H9 (cell line): ENCODE measurements at regions not wholly inside any gene's neighbourhood (a gene's known extent, or its start where the extent isn't known, plus 50 kb on each side); places are given as distances from the start of the nearest gene placed in this dataset.

Experiments
- DNase-seq: peaks from one replicate; pipeline ENCODE4 v3.0.0-alpha.2; 2017
- H2AFZ ChIP-seq: one replicate; pipeline ENCODE4 v1.6.1; 2013; ENCODE audit warnings: mild to moderate bottlenecking, low read length, control low read depth, moderate library complexity
- H2AK5ac ChIP-seq: 2 replicates; pipeline ENCODE4 v1.6.1; 2013; ENCODE audit warnings: low read length, control low read depth, mixed read lengths; ENCODE audit not compliant: insufficient read length
- H2BK120ac ChIP-seq: one replicate; pipeline ENCODE4 v1.6.1; 2013; ENCODE audit warnings: low read depth, mild to moderate bottlenecking, low read length, control low read depth, inconsistent platforms; ENCODE audit not compliant: poor library complexity, severe bottlenecking
- H2BK12ac ChIP-seq: 2 replicates; pipeline ENCODE4 v1.6.1; 2013; ENCODE audit warnings: low read length, control low read depth, mixed read lengths, low read depth; ENCODE audit not compliant: insufficient read length
- H2BK15ac ChIP-seq: 2 replicates; pipeline ENCODE4 v1.6.1; 2013; ENCODE audit warnings: low read depth, low read length, control low read depth
- H2BK20ac ChIP-seq: one replicate; pipeline ENCODE4 v1.6.1; 2013; ENCODE audit warnings: low read depth, mild to moderate bottlenecking, low read length, control low read depth, inconsistent platforms; ENCODE audit not compliant: poor library complexity, severe bottlenecking
- H2BK5ac ChIP-seq: 2 replicates; pipeline ENCODE4 v1.6.1; 2013; ENCODE audit warnings: low read length, control low read depth, mixed read lengths; ENCODE audit not compliant: insufficient read length
- H3K14ac ChIP-seq: 2 replicates; pipeline ENCODE4 v1.6.1; 2013; ENCODE audit warnings: low read length, control low read depth; ENCODE audit not compliant: insufficient read depth
- H3K18ac ChIP-seq: 2 replicates; pipeline ENCODE4 v1.6.1; 2013; ENCODE audit warnings: low read depth, mild to moderate bottlenecking, mixed read lengths, low read length, control low read depth; ENCODE audit not compliant: insufficient read length
- H3K23ac ChIP-seq: 2 replicates; pipeline ENCODE4 v1.6.1; 2013; ENCODE audit warnings: low read length, control low read depth, mixed read lengths, low read depth; ENCODE audit not compliant: insufficient read length
- H3K23me2 ChIP-seq: 2 replicates; pipeline ENCODE4 v1.6.1; 2013; ENCODE audit warnings: low read depth, mild to moderate bottlenecking, mixed read lengths, low read length, control low read depth; ENCODE audit not compliant: insufficient read length, poor library complexity, severe bottlenecking
- H3K27ac ChIP-seq: 2 replicates; pipeline ENCODE4 v1.5.1; 2013; ENCODE audit warnings: low read length, control low read depth, mixed read lengths, low read depth; ENCODE audit not compliant: insufficient read length
- H3K27me3 ChIP-seq: 2 replicates; pipeline ENCODE4 v1.6.1; 2013; ENCODE audit warnings: low read length, control low read depth, inconsistent platforms; ENCODE audit not compliant: insufficient read depth
- H3K4ac ChIP-seq: 2 replicates; pipeline ENCODE4 v1.6.1; 2013; ENCODE audit warnings: low read depth, mild to moderate bottlenecking, control low read depth, inconsistent platforms, low read length, moderate library complexity
- H3K4me1 ChIP-seq: 2 replicates; pipeline ENCODE4 v1.6.1; 2013; ENCODE audit warnings: low read length, control low read depth, inconsistent platforms; ENCODE audit not compliant: insufficient read depth
- H3K4me2 ChIP-seq: 2 replicates; pipeline ENCODE4 v1.6.1; 2013; ENCODE audit warnings: low read length, control low read depth, mixed read lengths; ENCODE audit not compliant: insufficient read length, insufficient read depth
- H3K56ac ChIP-seq: 2 replicates; pipeline ENCODE4 v1.6.1; 2013; ENCODE audit warnings: low read depth, mild to moderate bottlenecking, mixed read lengths, low read length, control low read depth; ENCODE audit not compliant: insufficient read length
- H3K79me1 ChIP-seq: 2 replicates; pipeline ENCODE4 v1.6.1; 2013; ENCODE audit warnings: low read depth, mild to moderate bottlenecking, moderate library complexity, low read length, control low read depth, inconsistent platforms; ENCODE audit not compliant: insufficient read depth, poor library complexity, severe bottlenecking
- H3K79me2 ChIP-seq: 2 replicates; pipeline ENCODE4 v1.6.1; 2013; ENCODE audit warnings: low read length, control low read depth, inconsistent platforms; ENCODE audit not compliant: insufficient read depth
- H3K9ac ChIP-seq: 2 replicates; pipeline ENCODE4 v1.6.1; 2013; ENCODE audit warnings: low read length, control low read depth, mixed read lengths; ENCODE audit not compliant: insufficient read length; ENCODE audit errors: extremely low read depth
- H3K9me3 ChIP-seq: one replicate; pipeline ENCODE4 v1.6.1; 2013; ENCODE audit warnings: low read depth, low read length, inconsistent platforms; ENCODE audit not compliant: control insufficient read depth
- H3T11ph ChIP-seq: one replicate; pipeline ENCODE4 v1.6.1; 2013; ENCODE audit warnings: mild to moderate bottlenecking, low read length, control low read depth, inconsistent platforms
- H4K20me1 ChIP-seq: one replicate; pipeline ENCODE4 v1.6.1; 2013; ENCODE audit not compliant: control insufficient read depth, insufficient read length, insufficient read depth
- H4K5ac ChIP-seq: 2 replicates; pipeline ENCODE4 v1.6.1; 2013; ENCODE audit warnings: low read depth, mild to moderate bottlenecking, mixed read lengths, low read length, control low read depth; ENCODE audit not compliant: insufficient read length
- H4K8ac ChIP-seq: replicated peaks from 2 replicates; pipeline ENCODE4 v1.6.1; 2013; ENCODE audit warnings: low read length, control low read depth, mixed read lengths, low read depth; ENCODE audit not compliant: insufficient read length
- H4K91ac ChIP-seq: 2 replicates; pipeline ENCODE4 v1.6.1; 2013; ENCODE audit warnings: low read depth, mild to moderate bottlenecking, moderate library complexity, mixed read lengths, low read length, control low read depth; ENCODE audit not compliant: insufficient read length
- H3K27ac Mint-ChIP-seq, 3 experiments: 2 replicates in 2 of 3; 3 replicates in 1 of 3; pipeline ENCODE4 v1.8.0; 2020 to 2021; ENCODE audit warnings: mixed read lengths in 3 of 3, mild to moderate bottlenecking in 1 of 3, moderate library complexity in 1 of 3
- H3K27me3 Mint-ChIP-seq: 2 replicates; pipeline ENCODE4 v1.8.0; 2021; ENCODE audit warnings: low read depth, mild to moderate bottlenecking, moderate library complexity, mixed read lengths
- H3K36me3 Mint-ChIP-seq, 3 experiments: 2 replicates in 2 of 3; 3 replicates in 1 of 3; pipeline ENCODE4 v1.8.0; 2020 to 2021; ENCODE audit warnings: low read depth in 3 of 3, mixed read lengths in 3 of 3; ENCODE audit not compliant: insufficient read depth in 1 of 3
- H3K4me1 Mint-ChIP-seq, 2 experiments: 2 replicates each; pipeline ENCODE4 v1.8.0; 2020; ENCODE audit warnings: mixed read lengths in 2 of 2
- H3K4me3 Mint-ChIP-seq, 2 experiments: 2 replicates in 1 of 2; 3 replicates in 1 of 2; pipeline ENCODE4 v1.8.0; 2020 to 2021; ENCODE audit warnings: mild to moderate bottlenecking in 2 of 2, mixed read lengths in 2 of 2, moderate library complexity in 1 of 2
- H3K9me3 Mint-ChIP-seq, 2 experiments: 2 replicates in 1 of 2; 3 replicates in 1 of 2; pipeline ENCODE4 v1.8.0; 2020; ENCODE audit warnings: mild to moderate bottlenecking in 2 of 2, mixed read lengths in 2 of 2, moderate library complexity in 1 of 2
- TF ChIP-seq, protein P1 (sequence below): fragments of 200-600 bp; sonication (generic); conservative IDR thresholded peaks from 3 replicates; pipeline ENCODE4 v1.8.0; 2021; ENCODE audit warnings: antibody characterized with exemption, mild to moderate bottlenecking

DNA sequence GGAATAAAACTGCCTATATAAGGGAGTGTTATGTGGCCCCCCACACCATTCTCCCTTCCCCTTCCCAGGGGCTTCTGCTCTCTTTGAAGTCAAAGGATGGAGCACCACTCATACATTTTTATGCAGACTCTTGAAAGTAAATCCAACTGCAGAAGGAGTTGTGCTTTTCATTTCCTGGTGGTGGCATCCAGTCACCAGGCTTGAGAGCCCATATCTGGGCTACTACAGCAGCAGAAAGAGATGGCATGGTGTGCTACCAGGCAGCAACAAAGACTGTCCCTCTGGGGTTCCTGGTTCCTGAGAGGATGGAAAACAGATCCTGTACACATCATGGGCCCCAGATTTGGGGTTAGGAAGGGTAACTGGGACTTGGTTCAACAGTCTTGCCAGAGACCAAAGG, 226.4 kb downstream of the CLIC5 start:
- no peaks in the 10 kb centered on the region for H3K4me1 Mint-ChIP-seq
- H3K27ac ChIP-seq: no peak overlapping the region
- no peak for DNase-seq
- no peak overlapping the region for H3K14ac ChIP-seq
- H2AK5ac ChIP-seq: no peak overlapping the region
- H3K9ac ChIP-seq: no peak overlapping the region
- H2BK15ac ChIP-seq: no peak overlapping the region
- H3K4ac ChIP-seq: no peak overlapping the region
- no peaks in the 10 kb centered on the region; the same call in 1 of the 2 replicates for H3K27me3 Mint-ChIP-seq
- H4K5ac ChIP-seq: no peak overlapping the region
- no peak overlapping the region for H2AFZ ChIP-seq
- H3K4me1 ChIP-seq: no peaks in the 10 kb centered on the region
- H3K4me3 Mint-ChIP-seq: no peak overlapping the region
- H3K4me2 ChIP-seq: no peak overlapping the region
- no peaks in the 10 kb centered on the region for H3K27me3 ChIP-seq
- H3K9me3 Mint-ChIP-seq: no peaks in the 10 kb centered on the region
- TF ChIP-seq, protein P1, sequence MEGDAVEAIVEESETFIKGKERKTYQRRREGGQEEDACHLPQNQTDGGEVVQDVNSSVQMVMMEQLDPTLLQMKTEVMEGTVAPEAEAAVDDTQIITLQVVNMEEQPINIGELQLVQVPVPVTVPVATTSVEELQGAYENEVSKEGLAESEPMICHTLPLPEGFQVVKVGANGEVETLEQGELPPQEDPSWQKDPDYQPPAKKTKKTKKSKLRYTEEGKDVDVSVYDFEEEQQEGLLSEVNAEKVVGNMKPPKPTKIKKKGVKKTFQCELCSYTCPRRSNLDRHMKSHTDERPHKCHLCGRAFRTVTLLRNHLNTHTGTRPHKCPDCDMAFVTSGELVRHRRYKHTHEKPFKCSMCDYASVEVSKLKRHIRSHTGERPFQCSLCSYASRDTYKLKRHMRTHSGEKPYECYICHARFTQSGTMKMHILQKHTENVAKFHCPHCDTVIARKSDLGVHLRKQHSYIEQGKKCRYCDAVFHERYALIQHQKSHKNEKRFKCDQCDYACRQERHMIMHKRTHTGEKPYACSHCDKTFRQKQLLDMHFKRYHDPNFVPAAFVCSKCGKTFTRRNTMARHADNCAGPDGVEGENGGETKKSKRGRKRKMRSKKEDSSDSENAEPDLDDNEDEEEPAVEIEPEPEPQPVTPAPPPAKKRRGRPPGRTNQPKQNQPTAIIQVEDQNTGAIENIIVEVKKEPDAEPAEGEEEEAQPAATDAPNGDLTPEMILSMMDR: no peak
- no peaks in the 10 kb centered on the region for H3K9me3 ChIP-seq
- no peaks in the 10 kb centered on the region for H3K23me2 ChIP-seq
- H4K8ac ChIP-seq: no peak overlapping the region
- H3K27ac Mint-ChIP-seq: no peak overlapping the region
- no peaks in the 10 kb centered on the region for H3K79me1 ChIP-seq
- no peak overlapping the region for H3K18ac ChIP-seq
- H2BK5ac ChIP-seq: no peak overlapping the region
- no peak overlapping the region for H2BK12ac ChIP-seq
- H2BK20ac ChIP-seq: no peak overlapping the region
- no peak overlapping the region for H3K56ac ChIP-seq
- no peak overlapping the region for H2BK120ac ChIP-seq
- H4K91ac ChIP-seq: no peak overlapping the region
- H4K20me1 ChIP-seq: no peaks in the 10 kb centered on the region
- no peak overlapping the region for H3K23ac ChIP-seq
- no peak overlapping the region for H3T11ph ChIP-seq
- no peaks in the 10 kb centered on the region for H3K79me2 ChIP-seq
- H3K36me3 Mint-ChIP-seq: no peaks in the 10 kb centered on the region
